ENCODE measurements at regions not wholly inside any gene's neighbourhood (a gene's known extent, or its start where the extent isn't known, plus 50 kb on each side); places are given as distances from the start of the nearest gene placed in this dataset.

DNA sequence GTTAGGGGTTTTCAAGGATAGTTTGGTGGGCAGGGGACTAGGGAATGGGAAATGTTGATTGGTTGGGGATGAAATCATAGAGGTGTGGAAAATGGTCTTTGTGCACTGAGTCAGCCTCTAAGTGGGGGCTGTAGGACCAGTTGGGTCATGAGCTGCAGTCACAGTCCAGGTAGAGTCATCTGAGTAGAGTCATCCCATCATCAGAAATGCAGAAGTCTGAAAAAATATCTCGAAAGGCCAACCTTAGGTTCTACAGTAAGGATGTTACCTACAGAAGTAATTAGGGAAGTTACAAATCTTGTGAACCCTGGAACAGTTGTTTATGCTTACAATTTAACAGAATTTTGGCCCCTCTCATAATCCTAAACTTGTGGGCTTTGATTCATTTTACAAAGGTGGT lies 63.4 kb upstream of the AP1S2 start:
- H3K36me3 ChIP-seq (ENCODE audit: insufficient read depth, low read length), result no peaks in the 10 kb centered on the region
- no peak overlapping the region for H2AFZ ChIP-seq (ENCODE audit: low read length, unreplicated experiment)
- no peak overlapping the region for H3K27ac ChIP-seq (ENCODE audit: low read depth, low read length)
- peaks cover 15% of the 10 kb centered on the region; the same call in 1 of the 2 replicates for H3K27me3 ChIP-seq (ENCODE audit: insufficient read depth, low read length)
- H3K4me1 ChIP-seq (ENCODE audit: control insufficient read depth, insufficient read depth, low read length, unreplicated experiment), result no peaks in the 10 kb centered on the region
- no peak overlapping the region for H3K4me3 ChIP-seq (ENCODE audit: low read depth, low read length)
- no peaks in the 10 kb centered on the region for H3K79me2 ChIP-seq (ENCODE audit: control insufficient read depth, insufficient read depth, low read length, unreplicated experiment)

GRCh38 chrX:15916704-15917084 lies 62.1 kb upstream of the AP1S2 start:
- Histone ChIP-seq H3K79me2 (ENCODE audit: control insufficient read depth, insufficient read depth, low read length, unreplicated experiment) (no peaks in the 10 kb centered on the region), H3K27me3 (ENCODE audit: insufficient read depth, low read length) (peaks cover 19% of the 10 kb centered on the region; the same call in 1 of the 2 replicates), H3K4me3 (ENCODE audit: low read depth, low read length) (no peak overlapping the region), H2AFZ (ENCODE audit: low read length, unreplicated experiment) (no peak overlapping the region), H3K27ac (ENCODE audit: low read depth, low read length) (no peak overlapping the region), H3K4me1 (ENCODE audit: control insufficient read depth, insufficient read depth, low read length, unreplicated experiment) (no peaks in the 10 kb centered on the region), H3K36me3 (ENCODE audit: insufficient read depth, low read length) (no peaks in the 10 kb centered on the region)

DNA sequence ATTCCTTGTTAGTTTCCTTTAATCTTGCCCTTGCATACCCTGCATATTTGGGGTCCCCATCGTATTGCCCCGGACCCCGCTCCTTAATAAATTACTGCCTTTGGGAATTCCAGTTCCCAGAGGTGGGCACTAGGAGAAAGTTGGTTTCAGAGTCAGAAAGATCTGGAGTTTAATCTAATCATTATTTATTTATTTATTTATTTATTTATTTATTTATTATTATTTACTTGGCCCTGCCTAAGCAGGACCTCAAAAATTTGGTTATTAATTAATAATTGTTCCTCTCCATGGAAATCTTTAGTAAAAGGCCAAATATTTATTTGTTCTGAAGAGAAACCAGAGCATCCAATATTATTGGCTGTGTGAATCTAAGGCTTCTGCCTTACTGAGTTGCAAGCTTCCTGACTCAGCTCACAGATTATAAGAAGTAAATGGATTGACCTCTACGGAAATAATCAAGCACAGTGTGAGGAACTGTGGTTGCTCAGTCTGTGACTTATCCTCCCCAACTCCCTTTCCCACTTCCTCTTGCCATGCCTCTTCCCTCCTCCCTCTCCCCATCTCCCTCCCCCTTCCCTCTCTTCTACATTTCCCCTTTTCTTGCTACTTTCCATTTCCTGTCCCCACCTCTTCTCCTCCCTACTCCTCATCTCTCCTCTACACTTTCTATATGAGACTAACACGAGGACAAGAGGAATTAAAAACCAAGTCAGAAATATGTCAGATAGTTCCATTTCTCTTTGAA lies 61.5 kb upstream of the AP1S2 start:
- Histone ChIP-seq H3K36me3 (ENCODE audit: insufficient read depth, low read length) (no peaks in the 10 kb centered on the region), H3K4me1 (ENCODE audit: control insufficient read depth, insufficient read depth, low read length, unreplicated experiment) (no peaks in the 10 kb centered on the region), H3K27me3 (ENCODE audit: insufficient read depth, low read length) (peaks cover 19% of the 10 kb centered on the region; the same call in 1 of the 2 replicates), H3K4me3 (ENCODE audit: low read depth, low read length) (no peak overlapping the region), H2AFZ (ENCODE audit: low read length, unreplicated experiment) (no peak overlapping the region), H3K79me2 (ENCODE audit: control insufficient read depth, insufficient read depth, low read length, unreplicated experiment) (no peaks in the 10 kb centered on the region), H3K27ac (ENCODE audit: low read depth, low read length) (no peak overlapping the region)

- no peaks in the 10 kb centered on the region for H3K79me2 ChIP-seq (ENCODE audit: control insufficient read depth, insufficient read depth, low read length, unreplicated experiment)
- H3K27ac ChIP-seq (ENCODE audit: low read depth, low read length), result no peak overlapping the region
- H3K27me3 ChIP-seq (ENCODE audit: insufficient read depth, low read length), result peaks cover 19% of the 10 kb centered on the region; the same call in 1 of the 2 replicates
- H3K36me3 ChIP-seq (ENCODE audit: insufficient read depth, low read length), result no peaks in the 10 kb centered on the region
- H3K4me1 ChIP-seq (ENCODE audit: control insufficient read depth, insufficient read depth, low read length, unreplicated experiment), result no peaks in the 10 kb centered on the region
- no peak overlapping the region for H3K4me3 ChIP-seq (ENCODE audit: low read depth, low read length)
- H2AFZ ChIP-seq (ENCODE audit: low read length, unreplicated experiment), result no peak overlapping the region
Observed at GRCh38 chrX:15914486-15914885, 59.9 kb upstream of the AP1S2 start.

DNA sequence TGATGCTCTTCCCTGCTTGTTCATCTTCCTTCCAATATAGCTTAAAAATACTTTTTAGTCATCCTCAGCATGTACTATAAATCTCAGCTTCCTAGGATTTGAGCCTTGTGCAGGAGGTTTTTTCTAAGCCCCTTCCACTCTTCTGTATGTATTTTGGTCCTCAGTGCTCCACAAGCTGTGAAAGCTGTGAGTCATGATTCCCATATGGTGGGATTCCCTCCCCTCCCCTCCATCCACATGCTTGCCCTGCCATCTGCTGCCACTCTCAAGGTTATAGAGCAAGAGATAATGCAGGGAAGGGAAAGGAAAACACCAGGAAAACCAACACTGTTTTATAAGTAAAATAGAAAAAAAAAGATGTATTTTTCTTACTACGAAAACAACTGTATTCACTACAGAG lies 58.5 kb upstream of the AP1S2 start:
- Histone ChIP-seq H3K4me3 (ENCODE audit: low read depth, low read length) (no peak overlapping the region), H2AFZ (ENCODE audit: low read length, unreplicated experiment) (no peak overlapping the region), H3K27ac (ENCODE audit: low read depth, low read length) (no peak overlapping the region), H3K4me1 (ENCODE audit: control insufficient read depth, insufficient read depth, low read length, unreplicated experiment) (no peaks in the 10 kb centered on the region), H3K79me2 (ENCODE audit: control insufficient read depth, insufficient read depth, low read length, unreplicated experiment) (no peaks in the 10 kb centered on the region), H3K27me3 (ENCODE audit: insufficient read depth, low read length) (peaks cover 19% of the 10 kb centered on the region; the same call in 1 of the 2 replicates), H3K36me3 (ENCODE audit: insufficient read depth, low read length) (no peaks in the 10 kb centered on the region)

DNA sequence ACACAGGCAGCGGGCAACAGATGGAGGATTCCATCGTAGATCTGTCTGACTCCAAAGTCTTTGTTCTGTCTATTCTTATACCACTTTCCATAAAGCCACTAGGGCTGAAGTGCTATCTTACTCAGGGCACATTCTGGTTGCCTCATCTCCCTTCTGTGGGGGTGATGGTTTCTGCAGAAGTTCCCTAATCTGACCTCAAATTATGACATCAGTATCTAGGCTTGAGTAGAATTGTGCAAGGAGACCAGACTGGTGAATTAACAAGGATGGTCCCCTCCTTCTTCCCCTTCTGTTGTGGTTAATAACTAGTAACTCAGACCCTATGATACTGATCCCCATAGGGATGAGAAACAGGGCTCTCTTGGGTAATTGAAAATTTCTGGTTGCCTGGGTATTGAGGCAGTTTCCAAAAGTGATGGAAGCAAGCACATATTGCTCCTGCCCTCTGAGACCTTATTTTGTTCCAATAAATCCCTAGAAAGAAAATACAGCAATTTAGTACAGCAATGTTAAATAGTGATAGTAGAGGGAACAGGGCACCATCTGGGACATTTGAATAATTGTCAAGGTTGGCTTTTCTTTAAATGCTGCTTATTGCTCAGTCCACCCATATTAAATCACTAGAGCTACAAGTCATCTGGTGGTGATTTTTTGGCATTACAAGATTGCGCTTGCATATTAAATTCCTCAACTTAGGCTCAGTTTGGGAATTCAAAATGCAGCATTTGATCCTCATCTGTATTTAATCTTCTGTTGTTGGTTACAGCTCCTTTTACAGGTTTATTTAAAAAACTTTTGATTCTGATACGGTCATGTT lies 57.3 kb upstream of the AP1S2 start:
- Histone ChIP-seq H3K4me1 (ENCODE audit: control insufficient read depth, insufficient read depth, low read length, unreplicated experiment) (no peaks in the 10 kb centered on the region), H2AFZ (ENCODE audit: low read length, unreplicated experiment) (no peak overlapping the region), H3K27me3 (ENCODE audit: insufficient read depth, low read length) (peaks cover 19% of the 10 kb centered on the region; the same call in 1 of the 2 replicates), H3K27ac (ENCODE audit: low read depth, low read length) (no peak overlapping the region), H3K4me3 (ENCODE audit: low read depth, low read length) (no peak overlapping the region), H3K79me2 (ENCODE audit: control insufficient read depth, insufficient read depth, low read length, unreplicated experiment) (no peaks in the 10 kb centered on the region), H3K36me3 (ENCODE audit: insufficient read depth, low read length) (no peaks in the 10 kb centered on the region)

DNA sequence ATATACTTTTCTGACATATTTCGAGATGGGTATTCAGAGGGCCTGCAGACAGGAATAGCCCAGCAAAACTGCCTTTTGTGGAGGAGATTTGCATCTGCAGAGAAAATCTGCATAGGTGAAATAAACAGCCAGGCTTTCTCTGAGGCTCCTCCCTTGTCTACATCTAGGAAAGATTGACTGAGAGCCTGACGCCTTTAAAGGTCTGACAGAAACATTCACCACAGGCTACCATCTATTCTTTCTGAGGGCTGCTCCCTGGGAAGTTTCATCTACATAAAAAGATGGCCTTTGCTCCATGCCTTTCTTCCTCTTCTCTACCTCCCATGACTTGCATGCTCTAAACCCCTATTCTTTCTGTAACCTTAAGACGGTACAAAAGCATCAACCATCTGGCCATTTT lies 55.0 kb upstream of the AP1S2 start:
- no peak overlapping the region for H3K4me3 ChIP-seq (ENCODE audit: low read depth, low read length)
- no peak overlapping the region for H2AFZ ChIP-seq (ENCODE audit: low read length, unreplicated experiment)
- no peaks in the 10 kb centered on the region for H3K36me3 ChIP-seq (ENCODE audit: insufficient read depth, low read length)
- no peaks in the 10 kb centered on the region for H3K4me1 ChIP-seq (ENCODE audit: control insufficient read depth, insufficient read depth, low read length, unreplicated experiment)
- no peak overlapping the region for H3K27ac ChIP-seq (ENCODE audit: low read depth, low read length)
- no peaks in the 10 kb centered on the region for H3K79me2 ChIP-seq (ENCODE audit: control insufficient read depth, insufficient read depth, low read length, unreplicated experiment)
- H3K27me3 ChIP-seq (ENCODE audit: insufficient read depth, low read length), result peaks cover 13% of the 10 kb centered on the region; the same call in 1 of the 2 replicates

GRCh38 chrX:15908603-15909290 lies 54.1 kb upstream of the AP1S2 start:
- H3K79me2 ChIP-seq (ENCODE audit: control insufficient read depth, insufficient read depth, low read length, unreplicated experiment), result no peaks in the 10 kb centered on the region
- peaks cover 10% of the 10 kb centered on the region; the same call in 1 of the 2 replicates for H3K27me3 ChIP-seq (ENCODE audit: insufficient read depth, low read length)
- H2AFZ ChIP-seq (ENCODE audit: low read length, unreplicated experiment), result no peak overlapping the region
- no peak overlapping the region for H3K4me3 ChIP-seq (ENCODE audit: low read depth, low read length)
- H3K27ac ChIP-seq (ENCODE audit: low read depth, low read length), result no peak overlapping the region
- H3K36me3 ChIP-seq (ENCODE audit: insufficient read depth, low read length), result no peaks in the 10 kb centered on the region
- H3K4me1 ChIP-seq (ENCODE audit: control insufficient read depth, insufficient read depth, low read length, unreplicated experiment), result no peaks in the 10 kb centered on the region

DNA sequence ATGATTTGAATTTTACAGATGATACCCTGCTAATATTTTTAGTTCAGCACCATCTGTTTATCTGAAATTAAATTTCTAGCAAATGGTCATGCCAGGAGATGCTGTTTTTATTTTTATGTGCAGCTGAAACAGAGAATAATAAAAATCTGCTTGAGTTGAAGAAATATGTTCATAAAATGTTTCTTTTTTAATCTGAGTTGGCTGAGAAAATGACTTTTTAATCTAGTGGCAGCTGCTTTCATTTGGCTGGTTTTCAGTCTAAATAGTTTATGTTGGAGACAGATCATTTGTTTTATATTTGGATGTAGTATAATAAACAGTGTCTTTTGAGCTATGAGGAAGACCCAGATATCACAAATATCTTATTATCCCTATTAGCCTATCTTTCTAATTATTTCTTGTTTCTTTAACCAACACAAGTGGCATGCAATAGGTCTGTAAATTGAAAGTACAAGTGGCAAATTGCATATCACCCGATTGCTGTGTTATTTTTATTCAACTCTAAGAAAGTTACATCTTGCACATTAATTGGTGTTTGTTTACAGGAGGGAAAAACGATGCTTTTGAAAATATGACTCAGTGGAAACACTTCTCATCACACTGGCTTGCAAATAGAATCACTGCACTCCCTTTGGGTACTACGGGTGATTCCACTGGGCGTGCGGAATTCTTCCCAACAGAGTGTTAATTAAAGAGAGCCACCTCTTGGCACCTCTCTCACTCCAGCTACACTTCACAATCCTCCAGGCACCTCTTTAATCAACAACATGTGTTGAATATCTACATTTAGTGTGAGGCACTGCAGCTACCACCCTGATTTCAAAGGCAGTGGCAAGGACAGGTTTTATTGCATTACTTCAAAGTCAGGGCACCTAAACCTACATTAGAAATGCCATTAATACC lies 51.7 kb upstream of the AP1S2 start:
- no peaks in the 10 kb centered on the region for H3K36me3 ChIP-seq (ENCODE audit: insufficient read depth, low read length)

More for the DNA sequence above, 51.7 kb upstream of the AP1S2 start:
- no peaks in the 10 kb centered on the region for H3K79me2 ChIP-seq (ENCODE audit: control insufficient read depth, insufficient read depth, low read length, unreplicated experiment)
- H3K4me3 ChIP-seq (ENCODE audit: low read depth, low read length), result no peak overlapping the region
- no peaks in the 10 kb centered on the region for H3K4me1 ChIP-seq (ENCODE audit: control insufficient read depth, insufficient read depth, low read length, unreplicated experiment)
- H2AFZ ChIP-seq (ENCODE audit: low read length, unreplicated experiment), result no peak overlapping the region
- no peaks in the 10 kb centered on the region for H3K27me3 ChIP-seq (ENCODE audit: insufficient read depth, low read length)
- no peak overlapping the region for H3K27ac ChIP-seq (ENCODE audit: low read depth, low read length)

Data from ACC112 (cell line).